ENCODE measurements at regions not wholly inside any gene's neighbourhood (a gene's known extent, or its start where the extent isn't known, plus 50 kb on each side); places are given as distances from the start of the nearest gene placed in this dataset.

- TF ChIP-seq MYC (IDR thresholded peaks at IDR 0.05; ENCODE audit: insufficient read depth, insufficient read length, insufficient replicate concordance, low read length, severe bottlenecking) (no peak), CTCF (IDR thresholded peaks at IDR 0.05 in 2 of 3, conservative IDR thresholded peaks at IDR 0.05 in 1 of 3; ENCODE audit: control insufficient read depth in 2 of 3, extremely low read depth in 1 of 3, insufficient read depth in 1 of 3, low read depth in 3 of 3, low read length in 3 of 3) (no peak), TAF1 (IDR thresholded peaks at IDR 0.05; ENCODE audit: borderline replicate concordance, low read depth, low read length) (no peak), CBFB (IDR thresholded peaks at IDR 0.05; ENCODE audit: low read depth) (no peak), FOXM1 (IDR thresholded peaks at IDR 0.05; ENCODE audit: low read depth, low read length) (no peak), POLR2AphosphoS5 (IDR thresholded peaks at IDR 0.05; ENCODE audit: low read length) (no peak), USF2 (IDR thresholded peaks at IDR 0.05; ENCODE audit: borderline replicate concordance, low read depth, low read length) (no peak)
Observed at GRCh38 chr2:34387536-34387935, 788.4 kb upstream of the FAM98A start.

Measured in GM12878 (cell line).